Kidney (tissue), 13 donors: ENCODE measurements at regions not wholly inside any gene's neighbourhood (a gene's known extent, or its start where the extent isn't known, plus 50 kb on each side); places are given as distances from the start of the nearest gene placed in this dataset.

Experiments used
- DNase-seq, 5 donors: peaks; one replicate each; pipeline ENCODE4 v3.0.0-alpha.2; 2013 to 2020
- FAIRE-seq: peaks from 2 replicates; lab custom pipeline; 2012; peaks lifted over from hg19 to GRCh38; lab: Jason Lieb, UNC
- H3K27ac ChIP-seq, 2 donors: one replicate each; pipeline ENCODE4 v1.7.0; 2013; ENCODE audit warnings: low read depth in 2 of 2, low read length in 2 of 2, inconsistent platforms in 1 of 2
- H3K27me3 ChIP-seq: one replicate; pipeline ENCODE4 v1.7.1; 2013; ENCODE audit warnings: low read length, inconsistent platforms; ENCODE audit not compliant: control insufficient read depth, insufficient read depth
- H3K36me3 ChIP-seq, 3 donors: one replicate each; pipeline versions ENCODE4 v1.7.0 to v1.7.1; 2013; ENCODE audit warnings: low read length in 3 of 3, control low read depth in 1 of 3, inconsistent platforms in 1 of 3; ENCODE audit not compliant: insufficient read depth in 3 of 3, control insufficient read depth in 2 of 3
- H3K4me1 ChIP-seq, 3 donors: one replicate each; pipeline versions ENCODE4 v1.7.0 to v1.7.1; 2013; ENCODE audit warnings: low read length in 3 of 3, inconsistent platforms in 1 of 3, low read depth in 1 of 3; ENCODE audit not compliant: control insufficient read depth in 2 of 3, insufficient read depth in 2 of 3
- H3K4me3 ChIP-seq, 3 donors: one replicate each; pipeline versions ENCODE4 v1.7.0 to v1.8.1; 2013; ENCODE audit warnings: low read length in 3 of 3, control low read depth in 1 of 3, inconsistent platforms in 1 of 3
- H3K9ac ChIP-seq, 3 donors: one replicate each; pipeline versions ENCODE4 v1.7.0 to v1.7.1; 2013; ENCODE audit warnings: low read length in 3 of 3, control low read depth in 1 of 3, inconsistent platforms in 1 of 3
- H3K9me3 ChIP-seq, 3 donors: one replicate each; pipeline versions ENCODE4 v1.7.0 to v1.7.1; 2013; ENCODE audit warnings: low read length in 3 of 3, control low read depth in 1 of 3, inconsistent platforms in 1 of 3; ENCODE audit not compliant: control insufficient read depth in 2 of 3, insufficient read depth in 1 of 3
- CTCF ChIP-seq: IDR thresholded peaks from 3 replicates; pipeline ENCODE4 v1.5.1; 2012; ENCODE audit warnings: mild to moderate bottlenecking, moderate library complexity, borderline replicate concordance; ENCODE audit not compliant: insufficient read depth; ENCODE audit errors: extremely low read depth
- intact Hi-C: fragments of 100-400 bp; cut with DNase I; formaldehyde crosslinking; loops from one replicate; pipeline ENCODE4 v1.11.1; 2022
- donor health status: control.
- donor health status: control.
- donor health status: control.
- donor health status: control.
- donor health status: control.
- donor health status: DM: yes; HTN: yes; CAD: no.
- donor health status: Normal renal cell carcinoma (clear cell type).

- H3K4me3 ChIP-seq, result no peak overlapping the region
- DNase-seq (no peak), FAIRE-seq (no peak)
- no peak for TF ChIP-seq CTCF
- H3K4me1 ChIP-seq, result no peaks in the 10 kb centered on the region
- no peaks in the 10 kb centered on the region for H3K36me3 ChIP-seq
- no peak overlapping the region for H3K9ac ChIP-seq
- intact Hi-C loops, result no loop called here
- peaks cover 0 to 6% (median 0%) of the 10 kb centered on the region in 3 donors for H3K9me3 ChIP-seq
- H3K27ac ChIP-seq, result no peak overlapping the region
- no peaks in the 10 kb centered on the region for H3K27me3 ChIP-seq
Measured at GRCh38 chr6:153735761-153736160, 303.3 kb upstream of the OPRM1 start.

GRCh38 chr6:153729189-153729588, 309.9 kb upstream of the OPRM1 start:
- no peak for DNase-seq
- Histone ChIP-seq H3K9me3 (no peaks in the 10 kb centered on the region), H3K9ac (no peak overlapping the region), H3K4me3 (no peak overlapping the region), H3K36me3 (no peaks in the 10 kb centered on the region), H3K27me3 (no peaks in the 10 kb centered on the region), H3K27ac (no peak overlapping the region), H3K4me1 (no peaks in the 10 kb centered on the region)
- intact Hi-C loops, result no loop called here
- no peak for FAIRE-seq
- TF ChIP-seq CTCF, result no peak

- Histone ChIP-seq H3K9me3 (no peaks in the 10 kb centered on the region), H3K9ac (no peak overlapping the region), H3K36me3 (no peaks in the 10 kb centered on the region), H3K4me1 (no peaks in the 10 kb centered on the region), H3K27ac (no peak overlapping the region), H3K4me3 (no peak overlapping the region), H3K27me3 (no peaks in the 10 kb centered on the region)
- intact Hi-C loops, result no loop called here
- no peak for TF ChIP-seq CTCF
- FAIRE-seq (no peak), DNase-seq (no peak)
Measured at GRCh38 chr6:153727885-153728284, 311.2 kb upstream of the OPRM1 start.

GRCh38 chr6:153725456-153725855, 313.6 kb upstream of the OPRM1 start:
- no peak for TF ChIP-seq CTCF
- FAIRE-seq (no peak), DNase-seq (no peak)
- Histone ChIP-seq H3K4me3 (no peak overlapping the region), H3K27me3 (no peaks in the 10 kb centered on the region), H3K9ac (no peak overlapping the region), H3K36me3 (no peaks in the 10 kb centered on the region), H3K9me3 (no peaks in the 10 kb centered on the region), H3K4me1 (no peaks in the 10 kb centered on the region), H3K27ac (no peak overlapping the region)
- intact Hi-C loops, result no loop called here
